Hepatocyte (in vitro differentiated cells): ENCODE measurements at regions not wholly inside any gene's neighbourhood (a gene's known extent, or its start where the extent isn't known, plus 50 kb on each side); places are given as distances from the start of the nearest gene placed in this dataset.

ENCODE experiments used
- CTCF ChIP-seq: fragments of 200-600 bp; sonication (generic); IDR thresholded peaks from 2 replicates; pipeline ENCODE4 v1.5.1; 2016; ENCODE audit warnings: antibody characterized with exemption, mild to moderate bottlenecking; ENCODE audit not compliant: poor library complexity
- EZH2phosphoT487 ChIP-seq: fragments of 200-600 bp; sonication (generic); IDR thresholded peaks from one replicate; pipeline ENCODE4 v1.6.1; 2018; ENCODE audit warnings: antibody characterized with exemption, mild to moderate bottlenecking, low read depth, moderate library complexity; ENCODE audit not compliant: unreplicated experiment, severe bottlenecking

GRCh38 chr1:117295001-117295400 is 72.2 kb upstream of the MAN1A2 start:
- TF ChIP-seq CTCF = no peak
- no peak for TF ChIP-seq EZH2phosphoT487
